ENCODE measurements at regions not wholly inside any gene's neighbourhood (a gene's known extent, or its start where the extent isn't known, plus 50 kb on each side); places are given as distances from the start of the nearest gene placed in this dataset.

- TF ChIP-seq CTCF (IDR thresholded peaks at IDR 0.05) (peak; percentile 73 to 89 (median 81)), POLR2A (IDR thresholded peaks at IDR 0.05) (no peak)
These were observed 53.7 kb upstream of the MBIP start for GRCh38 chr14:36373982-36374673.

Data from body of pancreas (tissue), 4 donors.